ENCODE measurements at regions not wholly inside any gene's neighbourhood (a gene's known extent, or its start where the extent isn't known, plus 50 kb on each side); places are given as distances from the start of the nearest gene placed in this dataset.
"Not testable (repeated sequence)": the region's sequence is repeated elsewhere in the genome, so short reads cannot be mapped to it uniquely, and the experiment has no call there.

GRCh38 chr20:30630761-30631160 lies 626.7 kb upstream of the DEFB115 start:
- Mint-ChIP-seq H3K4me3 (no peak overlapping the region), H3K4me1 (no peaks in the 10 kb centered on the region), H3K27me3 (peaks cover 0 to 1% of the 10 kb centered on the region in 2 donors), H3K27ac (no peak overlapping the region), H3K36me3 (no peaks in the 10 kb centered on the region), H3K9me3 (peaks cover 0 to 13% (median 6%) of the 10 kb centered on the region in 8 donors)
- Histone ChIP-seq H3K27me3 (ENCODE audit: insufficient read depth, low read length) (no peaks in the 10 kb centered on the region), H3K4me1 (ENCODE audit: insufficient read depth, low read length) (no peaks in the 10 kb centered on the region), H3K9me3 (ENCODE audit: control insufficient read depth in 1 of 2, low read length in 2 of 2) (no peaks in the 10 kb centered on the region), H3K27ac (ENCODE audit: low read depth, low read length) (no peak overlapping the region), H3K4me3 (ENCODE audit: low read length in 2 of 2) (no peak overlapping the region), H3K36me3 (ENCODE audit: insufficient read depth, low read length) (no peaks in the 10 kb centered on the region)
- POLR2A ChIA-PET (ENCODE audit: partially characterized antibody) = no interaction called here
- intact Hi-C loops (cut with micrococcal nuclease) = no loop called here
- no peak for DNase-seq
- CTCF ChIA-PET (ENCODE audit: partially characterized antibody) = no interaction called here

DNA sequence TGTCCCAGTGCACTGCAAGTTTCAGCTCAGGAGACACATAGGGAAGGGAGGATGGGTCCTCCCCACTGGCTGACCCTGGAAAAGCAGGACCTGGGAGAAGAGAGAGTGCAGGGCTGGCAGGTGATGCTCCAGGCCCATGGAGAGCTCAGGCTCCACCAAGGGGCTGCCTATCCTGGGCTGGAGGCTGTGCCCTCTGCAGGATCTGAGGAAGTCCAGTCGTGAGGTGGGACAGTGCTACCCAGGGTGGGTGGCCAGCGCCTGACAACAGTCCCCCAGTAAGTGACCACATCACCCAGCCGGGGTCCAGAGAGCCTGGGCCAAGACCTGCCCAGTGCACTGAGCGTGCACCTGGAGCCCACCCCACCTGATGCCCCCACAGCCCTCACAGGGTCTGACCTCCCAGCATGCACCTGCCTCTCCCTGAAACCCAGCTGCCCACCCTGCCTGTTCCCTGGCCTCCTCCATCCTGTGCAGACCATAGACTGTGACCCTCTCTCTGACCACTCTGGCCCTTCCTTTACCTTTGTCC lies 626.1 kb upstream of the DEFB115 start:
- H3K27ac ChIP-seq (ENCODE audit: low read depth, low read length); H3K9me3 ChIP-seq (ENCODE audit: control insufficient read depth in 1 of 2, low read length in 2 of 2); H3K36me3 ChIP-seq (ENCODE audit: insufficient read depth, low read length); CTCF ChIA-PET (ENCODE audit: partially characterized antibody); H3K27ac Mint-ChIP-seq; H3K27me3 ChIP-seq (ENCODE audit: insufficient read depth, low read length); H3K4me1 Mint-ChIP-seq; H3K4me3 Mint-ChIP-seq; POLR2A ChIA-PET (ENCODE audit: partially characterized antibody); DNase-seq; H3K4me1 ChIP-seq (ENCODE audit: insufficient read depth, low read length); H3K4me3 ChIP-seq (ENCODE audit: low read length in 2 of 2); H3K36me3 Mint-ChIP-seq; intact Hi-C loops (cut with micrococcal nuclease); H3K27me3 Mint-ChIP-seq: not testable (repeated sequence)
- peaks cover 0 to 15% (median 6%) of the 10 kb centered on the region in 8 donors for H3K9me3 Mint-ChIP-seq

DNA sequence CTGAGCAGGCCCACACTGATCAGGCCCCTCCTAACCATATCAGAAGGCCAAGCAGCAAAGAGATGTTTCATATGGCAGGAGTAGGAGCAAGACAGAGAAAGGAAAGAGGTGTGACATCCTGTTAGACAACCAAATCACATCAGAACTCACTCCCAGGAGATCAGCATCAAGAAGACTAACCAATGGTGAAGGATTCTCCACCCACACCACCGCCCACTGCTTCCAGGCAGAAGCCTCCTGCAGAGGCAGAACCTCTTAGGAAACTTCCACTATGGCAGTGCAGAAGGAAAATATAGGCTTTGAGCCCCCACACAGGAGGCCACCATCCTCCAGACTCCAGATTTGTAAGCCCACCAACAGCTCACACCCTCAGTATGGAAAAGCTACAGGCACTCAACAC lies 624.7 kb upstream of the DEFB115 start:
- H3K4me3 ChIP-seq (ENCODE audit: low read length in 2 of 2); POLR2A ChIA-PET (ENCODE audit: partially characterized antibody); H3K4me1 ChIP-seq (ENCODE audit: insufficient read depth, low read length); H3K4me3 Mint-ChIP-seq; CTCF ChIA-PET (ENCODE audit: partially characterized antibody); H3K36me3 ChIP-seq (ENCODE audit: insufficient read depth, low read length); H3K9me3 ChIP-seq (ENCODE audit: control insufficient read depth in 1 of 2, low read length in 2 of 2); intact Hi-C loops (cut with micrococcal nuclease); H3K27ac Mint-ChIP-seq; H3K4me1 Mint-ChIP-seq; H3K27ac ChIP-seq (ENCODE audit: low read depth, low read length); DNase-seq; H3K27me3 ChIP-seq (ENCODE audit: insufficient read depth, low read length); H3K36me3 Mint-ChIP-seq; H3K27me3 Mint-ChIP-seq: not testable (repeated sequence)
- peaks cover 0 to 15% (median 4%) of the 10 kb centered on the region in 8 donors for H3K9me3 Mint-ChIP-seq

- H3K9me3 ChIP-seq (ENCODE audit: control insufficient read depth in 1 of 2, low read length in 2 of 2); DNase-seq; H3K4me3 ChIP-seq (ENCODE audit: low read length in 2 of 2); H3K4me3 Mint-ChIP-seq; H3K4me1 Mint-ChIP-seq; POLR2A ChIA-PET (ENCODE audit: partially characterized antibody); H3K27me3 ChIP-seq (ENCODE audit: insufficient read depth, low read length); H3K4me1 ChIP-seq (ENCODE audit: insufficient read depth, low read length); intact Hi-C loops (cut with micrococcal nuclease); H3K27me3 Mint-ChIP-seq; H3K36me3 ChIP-seq (ENCODE audit: insufficient read depth, low read length); H3K36me3 Mint-ChIP-seq; H3K27ac Mint-ChIP-seq; H3K27ac ChIP-seq (ENCODE audit: low read depth, low read length); CTCF ChIA-PET (ENCODE audit: partially characterized antibody): not testable (repeated sequence)
- H3K9me3 Mint-ChIP-seq = peaks cover 0 to 16% (median 7%) of the 10 kb centered on the region in 8 donors
Observed at GRCh38 chr20:30641522-30641921, 615.9 kb upstream of the DEFB115 start.

GRCh38 chr20:30660982-30661381 lies 596.5 kb upstream of the DEFB115 start:
- H3K27ac ChIP-seq (ENCODE audit: low read depth, low read length); H3K4me3 Mint-ChIP-seq; H3K4me1 Mint-ChIP-seq; CTCF ChIA-PET (ENCODE audit: partially characterized antibody); H3K27me3 ChIP-seq (ENCODE audit: insufficient read depth, low read length); DNase-seq; H3K4me1 ChIP-seq (ENCODE audit: insufficient read depth, low read length); POLR2A ChIA-PET (ENCODE audit: partially characterized antibody); H3K9me3 ChIP-seq (ENCODE audit: control insufficient read depth in 1 of 2, low read length in 2 of 2); H3K27ac Mint-ChIP-seq; intact Hi-C loops (cut with micrococcal nuclease); H3K4me3 ChIP-seq (ENCODE audit: low read length in 2 of 2); H3K36me3 Mint-ChIP-seq; H3K27me3 Mint-ChIP-seq; H3K36me3 ChIP-seq (ENCODE audit: insufficient read depth, low read length): not testable (repeated sequence)
- H3K9me3 Mint-ChIP-seq = peaks cover 0 to 12% (median 9%) of the 10 kb centered on the region in 8 donors

- CTCF ChIA-PET (ENCODE audit: partially characterized antibody) = not testable (repeated sequence)
Observed at GRCh38 chr20:30668418-30668817, 589.0 kb upstream of the DEFB115 start.

GRCh38 chr20:30669330-30670029 lies 588.0 kb upstream of the DEFB115 start:
- DNase-seq; H3K36me3 ChIP-seq (ENCODE audit: insufficient read depth, low read length); H3K4me1 Mint-ChIP-seq; H3K9me3 ChIP-seq (ENCODE audit: control insufficient read depth in 1 of 2, low read length in 2 of 2); H3K27me3 Mint-ChIP-seq; intact Hi-C loops (cut with micrococcal nuclease); H3K4me1 ChIP-seq (ENCODE audit: insufficient read depth, low read length); H3K4me3 ChIP-seq (ENCODE audit: low read length in 2 of 2); POLR2A ChIA-PET (ENCODE audit: partially characterized antibody); H3K4me3 Mint-ChIP-seq; H3K27ac ChIP-seq (ENCODE audit: low read depth, low read length); H3K27ac Mint-ChIP-seq; H3K27me3 ChIP-seq (ENCODE audit: insufficient read depth, low read length); CTCF ChIA-PET (ENCODE audit: partially characterized antibody); H3K36me3 Mint-ChIP-seq: not testable (repeated sequence)
- peaks cover 0 to 10% (median 1%) of the 10 kb centered on the region in 8 donors for H3K9me3 Mint-ChIP-seq

More at GRCh38 chr20:30668418-30668817, 589.0 kb upstream of the DEFB115 start:
- H3K4me1 ChIP-seq (ENCODE audit: insufficient read depth, low read length); DNase-seq; H3K36me3 Mint-ChIP-seq; H3K27me3 Mint-ChIP-seq; H3K9me3 ChIP-seq (ENCODE audit: control insufficient read depth in 1 of 2, low read length in 2 of 2); H3K4me3 Mint-ChIP-seq; H3K27ac ChIP-seq (ENCODE audit: low read depth, low read length); H3K4me3 ChIP-seq (ENCODE audit: low read length in 2 of 2); H3K4me1 Mint-ChIP-seq; intact Hi-C loops (cut with micrococcal nuclease); H3K9me3 Mint-ChIP-seq; H3K27me3 ChIP-seq (ENCODE audit: insufficient read depth, low read length); H3K36me3 ChIP-seq (ENCODE audit: insufficient read depth, low read length); H3K27ac Mint-ChIP-seq; POLR2A ChIA-PET (ENCODE audit: partially characterized antibody): not testable (repeated sequence)

- H3K27me3 Mint-ChIP-seq; H3K36me3 Mint-ChIP-seq; H3K4me3 ChIP-seq (ENCODE audit: low read length in 2 of 2); H3K27ac ChIP-seq (ENCODE audit: low read depth, low read length); H3K4me1 Mint-ChIP-seq; DNase-seq; H3K4me1 ChIP-seq (ENCODE audit: insufficient read depth, low read length); intact Hi-C loops (cut with micrococcal nuclease); H3K27ac Mint-ChIP-seq; CTCF ChIA-PET (ENCODE audit: partially characterized antibody); H3K4me3 Mint-ChIP-seq; H3K36me3 ChIP-seq (ENCODE audit: insufficient read depth, low read length); H3K9me3 ChIP-seq (ENCODE audit: control insufficient read depth in 1 of 2, low read length in 2 of 2); H3K27me3 ChIP-seq (ENCODE audit: insufficient read depth, low read length); POLR2A ChIA-PET (ENCODE audit: partially characterized antibody): not testable (repeated sequence)
- H3K9me3 Mint-ChIP-seq = peaks cover 0 to 13% (median 2%) of the 10 kb centered on the region in 8 donors
Observed at GRCh38 chr20:30671120-30671519, 586.3 kb upstream of the DEFB115 start.

All from CD4-positive, alpha-beta memory T cell (primary cell).